ENCODE measurements at regions not wholly inside any gene's neighbourhood (a gene's known extent, or its start where the extent isn't known, plus 50 kb on each side); places are given as distances from the start of the nearest gene placed in this dataset.

DNA sequence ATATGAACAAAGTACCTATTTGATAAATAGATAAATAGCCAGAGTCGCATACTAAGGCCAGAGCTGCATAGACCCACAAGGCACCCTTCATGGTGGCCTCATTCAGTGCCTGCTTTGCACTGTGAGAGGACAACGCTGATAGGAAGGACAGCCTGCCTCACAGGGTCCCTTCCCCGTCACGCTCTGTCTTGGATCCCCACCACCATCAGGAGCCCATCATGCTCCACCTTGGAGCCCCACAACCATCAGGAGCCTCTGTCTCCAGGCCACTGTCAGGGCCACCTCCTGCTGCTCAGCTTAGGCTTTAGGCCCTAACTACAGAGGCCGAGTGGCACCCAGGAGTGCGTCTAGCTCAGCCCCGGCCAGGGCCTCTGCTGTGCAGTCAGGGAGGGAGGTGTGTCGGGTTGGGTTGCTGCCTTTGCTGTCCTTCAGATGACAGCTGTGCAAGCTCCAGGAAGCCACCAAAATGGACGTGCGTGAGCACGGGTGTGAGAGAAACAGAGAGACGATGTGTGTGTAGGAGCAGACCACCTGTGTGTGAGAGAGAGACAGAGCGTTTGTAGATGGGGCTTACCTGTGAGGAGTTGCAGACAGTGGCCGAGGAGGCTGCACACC lies 516.9 kb downstream of the GLRX3 start:
- Mint-ChIP-seq H3K4me3 (no peak overlapping the region), H3K27me3 (ENCODE audit: insufficient read depth, low read depth, poor library complexity) (peaks cover 10% of the 10 kb centered on the region), H3K27ac (no peak overlapping the region), H3K9me3 (peaks cover 77% of the 10 kb centered on the region), H3K36me3 (ENCODE audit: low read depth) (peaks cover 29% of the 10 kb centered on the region), H3K4me1 (no peaks in the 10 kb centered on the region)
- ATAC-seq (no peak), DNase-seq (ENCODE audit: low spot score) (no peak)
- Histone ChIP-seq H3F3A (replicated peaks; ENCODE audit: low read depth) (no peaks in the 10 kb centered on the region), H3K36me3 (ENCODE audit: insufficient read depth) (no peaks in the 10 kb centered on the region), H3K27me3 (ENCODE audit: insufficient read depth) (no peaks in the 10 kb centered on the region), H3K27ac (ENCODE audit: low read depth) (no peak overlapping the region), H2AFZ (no peak overlapping the region), H3K4me2 (no peak overlapping the region), H3K4me1 (ENCODE audit: insufficient read depth) (no peaks in the 10 kb centered on the region), H3K4me3 (no peak overlapping the region), H3K79me2 (replicated peaks; ENCODE audit: insufficient read depth) (no peaks in the 10 kb centered on the region), H3K9me2 (ENCODE audit: insufficient read depth) (no peaks in the 10 kb centered on the region), H4K20me1 (replicated peaks; ENCODE audit: insufficient read depth) (no peaks in the 10 kb centered on the region)
- TF ChIP-seq CREB1 (CRISPR knock-in tag; IDR thresholded peaks at IDR 0.05; ENCODE audit: low read depth) (no peak), REST (IDR thresholded peaks at IDR 0.05; ENCODE audit: unreplicated experiment) (no peak), STAT1 (IDR thresholded peaks at IDR 0.05; ENCODE audit: unreplicated experiment) (no peak), POLR2AphosphoS5 (IDR thresholded peaks at IDR 0.05; ENCODE audit: low read depth) (no peak)
- TF ChIP-seq, protein P1, sequence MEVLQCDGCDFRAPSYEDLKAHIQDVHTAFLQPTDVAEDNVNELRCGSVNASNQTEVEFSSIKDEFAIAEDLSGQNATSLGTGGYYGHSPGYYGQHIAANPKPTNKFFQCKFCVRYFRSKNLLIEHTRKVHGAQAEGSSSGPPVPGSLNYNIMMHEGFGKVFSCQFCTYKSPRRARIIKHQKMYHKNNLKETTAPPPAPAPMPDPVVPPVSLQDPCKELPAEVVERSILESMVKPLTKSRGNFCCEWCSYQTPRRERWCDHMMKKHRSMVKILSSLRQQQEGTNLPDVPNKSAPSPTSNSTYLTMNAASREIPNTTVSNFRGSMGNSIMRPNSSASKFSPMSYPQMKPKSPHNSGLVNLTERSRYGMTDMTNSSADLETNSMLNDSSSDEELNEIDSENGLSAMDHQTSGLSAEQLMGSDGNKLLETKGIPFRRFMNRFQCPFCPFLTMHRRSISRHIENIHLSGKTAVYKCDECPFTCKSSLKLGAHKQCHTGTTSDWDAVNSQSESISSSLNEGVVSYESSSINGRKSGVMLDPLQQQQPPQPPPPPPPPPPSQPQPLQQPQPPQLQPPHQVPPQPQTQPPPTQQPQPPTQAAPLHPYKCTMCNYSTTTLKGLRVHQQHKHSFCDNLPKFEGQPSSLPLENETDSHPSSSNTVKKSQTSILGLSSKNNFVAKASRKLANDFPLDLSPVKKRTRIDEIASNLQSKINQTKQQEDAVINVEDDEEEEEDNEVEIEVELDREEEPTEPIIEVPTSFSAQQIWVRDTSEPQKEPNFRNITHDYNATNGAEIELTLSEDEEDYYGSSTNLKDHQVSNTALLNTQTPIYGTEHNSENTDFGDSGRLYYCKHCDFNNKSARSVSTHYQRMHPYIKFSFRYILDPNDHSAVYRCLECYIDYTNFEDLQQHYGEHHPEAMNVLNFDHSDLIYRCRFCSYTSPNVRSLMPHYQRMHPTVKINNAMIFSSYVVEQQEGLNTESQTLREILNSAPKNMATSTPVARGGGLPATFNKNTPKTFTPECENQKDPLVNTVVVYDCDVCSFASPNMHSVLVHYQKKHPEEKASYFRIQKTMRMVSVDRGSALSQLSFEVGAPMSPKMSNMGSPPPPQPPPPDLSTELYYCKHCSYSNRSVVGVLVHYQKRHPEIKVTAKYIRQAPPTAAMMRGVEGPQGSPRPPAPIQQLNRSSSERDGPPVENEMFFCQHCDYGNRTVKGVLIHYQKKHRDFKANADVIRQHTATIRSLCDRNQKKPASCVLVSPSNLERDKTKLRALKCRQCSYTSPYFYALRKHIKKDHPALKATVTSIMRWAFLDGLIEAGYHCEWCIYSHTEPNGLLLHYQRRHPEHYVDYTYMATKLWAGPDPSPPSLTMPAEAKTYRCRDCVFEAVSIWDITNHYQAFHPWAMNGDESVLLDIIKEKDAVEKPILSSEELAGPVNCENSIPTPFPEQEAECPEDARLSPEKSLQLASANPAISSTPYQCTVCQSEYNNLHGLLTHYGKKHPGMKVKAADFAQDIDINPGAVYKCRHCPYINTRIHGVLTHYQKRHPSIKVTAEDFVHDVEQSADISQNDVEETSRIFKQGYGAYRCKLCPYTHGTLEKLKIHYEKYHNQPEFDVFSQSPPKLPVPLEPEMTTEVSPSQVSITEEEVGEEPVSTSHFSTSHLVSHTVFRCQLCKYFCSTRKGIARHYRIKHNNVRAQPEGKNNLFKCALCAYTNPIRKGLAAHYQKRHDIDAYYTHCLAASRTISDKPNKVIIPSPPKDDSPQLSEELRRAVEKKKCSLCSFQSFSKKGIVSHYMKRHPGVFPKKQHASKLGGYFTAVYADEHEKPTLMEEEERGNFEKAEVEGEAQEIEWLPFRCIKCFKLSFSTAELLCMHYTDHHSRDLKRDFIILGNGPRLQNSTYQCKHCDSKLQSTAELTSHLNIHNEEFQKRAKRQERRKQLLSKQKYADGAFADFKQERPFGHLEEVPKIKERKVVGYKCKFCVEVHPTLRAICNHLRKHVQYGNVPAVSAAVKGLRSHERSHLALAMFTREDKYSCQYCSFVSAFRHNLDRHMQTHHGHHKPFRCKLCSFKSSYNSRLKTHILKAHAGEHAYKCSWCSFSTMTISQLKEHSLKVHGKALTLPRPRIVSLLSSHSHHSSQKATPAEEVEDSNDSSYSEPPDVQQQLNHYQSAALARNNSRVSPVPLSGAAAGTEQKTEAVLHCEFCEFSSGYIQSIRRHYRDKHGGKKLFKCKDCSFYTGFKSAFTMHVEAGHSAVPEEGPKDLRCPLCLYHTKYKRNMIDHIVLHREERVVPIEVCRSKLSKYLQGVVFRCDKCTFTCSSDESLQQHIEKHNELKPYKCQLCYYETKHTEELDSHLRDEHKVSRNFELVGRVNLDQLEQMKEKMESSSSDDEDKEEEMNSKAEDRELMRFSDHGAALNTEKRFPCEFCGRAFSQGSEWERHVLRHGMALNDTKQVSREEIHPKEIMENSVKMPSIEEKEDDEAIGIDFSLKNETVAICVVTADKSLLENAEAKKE (CRISPR knock-in tag; IDR thresholded peaks at IDR 0.05): no peak

All from GM23338 (cell line).